ENCODE measurements at regions not wholly inside any gene's neighbourhood (a gene's known extent, or its start where the extent isn't known, plus 50 kb on each side); places are given as distances from the start of the nearest gene placed in this dataset.

DNA sequence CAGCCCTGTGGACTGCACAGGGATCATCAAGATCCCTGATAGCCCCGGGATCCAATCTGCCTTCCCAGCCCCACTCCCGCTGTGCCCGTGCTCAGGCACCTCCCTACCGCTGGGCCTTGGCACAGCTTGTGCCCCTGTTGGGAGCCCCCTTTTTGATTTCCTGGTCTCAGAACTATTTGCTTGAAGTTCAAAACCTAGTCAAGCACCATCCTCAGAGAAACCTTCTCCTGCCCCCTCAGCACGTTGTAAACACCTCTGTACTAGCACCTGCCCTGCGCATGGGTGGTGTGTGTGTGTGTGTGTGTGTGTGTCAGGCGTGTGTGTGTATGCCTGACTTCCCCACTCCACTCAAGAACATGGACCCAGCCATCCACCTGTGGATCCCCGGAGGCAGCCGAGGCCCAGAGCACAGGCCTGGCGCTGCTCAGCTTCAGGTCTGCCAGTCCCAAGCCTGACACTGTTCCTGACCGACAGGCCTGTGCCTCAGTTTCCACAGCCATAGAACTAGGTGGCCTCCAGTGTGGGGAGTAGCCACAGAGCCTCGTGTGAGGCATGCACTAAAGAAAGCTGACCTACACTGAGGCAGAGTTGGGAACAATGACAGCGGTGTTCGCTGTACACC is 65.5 kb downstream of the ADRA2C start:
- TF ChIP-seq CTCF (IDR thresholded peaks at IDR 0.05) (no peak), POLR2A (IDR thresholded peaks at IDR 0.05) (no peak)
